ENCODE measurements at regions not wholly inside any gene's neighbourhood (a gene's known extent, or its start where the extent isn't known, plus 50 kb on each side); places are given as distances from the start of the nearest gene placed in this dataset.

DNA sequence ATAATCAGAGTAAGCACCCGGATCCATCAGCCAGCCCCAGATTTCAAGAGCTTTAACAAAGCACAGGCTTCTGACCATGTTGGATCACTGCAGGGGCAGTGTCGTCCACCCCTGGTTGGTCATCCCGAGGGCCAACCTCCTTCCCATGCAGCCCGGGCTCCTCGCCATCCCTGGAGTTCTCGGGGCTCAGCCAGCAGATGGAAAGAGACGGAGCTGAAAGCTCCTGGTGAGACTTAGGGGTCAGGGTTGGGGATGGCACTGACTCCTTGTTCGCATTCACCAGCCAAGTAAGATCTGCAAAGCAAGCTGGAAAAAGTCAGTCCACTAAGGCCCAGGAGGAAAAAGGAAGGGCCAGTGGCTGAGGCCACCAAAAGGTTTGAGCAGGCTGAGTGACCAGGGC is 888.9 kb downstream of the BRD1 start:
- TF ChIP-seq, protein P1, sequence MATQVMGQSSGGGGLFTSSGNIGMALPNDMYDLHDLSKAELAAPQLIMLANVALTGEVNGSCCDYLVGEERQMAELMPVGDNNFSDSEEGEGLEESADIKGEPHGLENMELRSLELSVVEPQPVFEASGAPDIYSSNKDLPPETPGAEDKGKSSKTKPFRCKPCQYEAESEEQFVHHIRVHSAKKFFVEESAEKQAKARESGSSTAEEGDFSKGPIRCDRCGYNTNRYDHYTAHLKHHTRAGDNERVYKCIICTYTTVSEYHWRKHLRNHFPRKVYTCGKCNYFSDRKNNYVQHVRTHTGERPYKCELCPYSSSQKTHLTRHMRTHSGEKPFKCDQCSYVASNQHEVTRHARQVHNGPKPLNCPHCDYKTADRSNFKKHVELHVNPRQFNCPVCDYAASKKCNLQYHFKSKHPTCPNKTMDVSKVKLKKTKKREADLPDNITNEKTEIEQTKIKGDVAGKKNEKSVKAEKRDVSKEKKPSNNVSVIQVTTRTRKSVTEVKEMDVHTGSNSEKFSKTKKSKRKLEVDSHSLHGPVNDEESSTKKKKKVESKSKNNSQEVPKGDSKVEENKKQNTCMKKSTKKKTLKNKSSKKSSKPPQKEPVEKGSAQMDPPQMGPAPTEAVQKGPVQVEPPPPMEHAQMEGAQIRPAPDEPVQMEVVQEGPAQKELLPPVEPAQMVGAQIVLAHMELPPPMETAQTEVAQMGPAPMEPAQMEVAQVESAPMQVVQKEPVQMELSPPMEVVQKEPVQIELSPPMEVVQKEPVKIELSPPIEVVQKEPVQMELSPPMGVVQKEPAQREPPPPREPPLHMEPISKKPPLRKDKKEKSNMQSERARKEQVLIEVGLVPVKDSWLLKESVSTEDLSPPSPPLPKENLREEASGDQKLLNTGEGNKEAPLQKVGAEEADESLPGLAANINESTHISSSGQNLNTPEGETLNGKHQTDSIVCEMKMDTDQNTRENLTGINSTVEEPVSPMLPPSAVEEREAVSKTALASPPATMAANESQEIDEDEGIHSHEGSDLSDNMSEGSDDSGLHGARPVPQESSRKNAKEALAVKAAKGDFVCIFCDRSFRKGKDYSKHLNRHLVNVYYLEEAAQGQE (IDR thresholded peaks at IDR 0.05; ENCODE audit: insufficient read depth in 1 of 2, low read depth in 2 of 2, low read length in 1 of 2) = no peak
- TF ChIP-seq, protein P2, sequence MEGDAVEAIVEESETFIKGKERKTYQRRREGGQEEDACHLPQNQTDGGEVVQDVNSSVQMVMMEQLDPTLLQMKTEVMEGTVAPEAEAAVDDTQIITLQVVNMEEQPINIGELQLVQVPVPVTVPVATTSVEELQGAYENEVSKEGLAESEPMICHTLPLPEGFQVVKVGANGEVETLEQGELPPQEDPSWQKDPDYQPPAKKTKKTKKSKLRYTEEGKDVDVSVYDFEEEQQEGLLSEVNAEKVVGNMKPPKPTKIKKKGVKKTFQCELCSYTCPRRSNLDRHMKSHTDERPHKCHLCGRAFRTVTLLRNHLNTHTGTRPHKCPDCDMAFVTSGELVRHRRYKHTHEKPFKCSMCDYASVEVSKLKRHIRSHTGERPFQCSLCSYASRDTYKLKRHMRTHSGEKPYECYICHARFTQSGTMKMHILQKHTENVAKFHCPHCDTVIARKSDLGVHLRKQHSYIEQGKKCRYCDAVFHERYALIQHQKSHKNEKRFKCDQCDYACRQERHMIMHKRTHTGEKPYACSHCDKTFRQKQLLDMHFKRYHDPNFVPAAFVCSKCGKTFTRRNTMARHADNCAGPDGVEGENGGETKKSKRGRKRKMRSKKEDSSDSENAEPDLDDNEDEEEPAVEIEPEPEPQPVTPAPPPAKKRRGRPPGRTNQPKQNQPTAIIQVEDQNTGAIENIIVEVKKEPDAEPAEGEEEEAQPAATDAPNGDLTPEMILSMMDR (IDR thresholded peaks at IDR 0.05) = no peak
- no peak for TF ChIP-seq TCF7L2 (IDR thresholded peaks at IDR 0.05; ENCODE audit: low read depth, low read length)
- TF ChIP-seq POLR2AphosphoS5 (IDR thresholded peaks at IDR 0.05; ENCODE audit: low read depth, low read length) = no peak
- no peak for TF ChIP-seq SIN3A (IDR thresholded peaks at IDR 0.05; ENCODE audit: borderline replicate concordance, insufficient read depth, low read depth, low read length)

Data from Panc1 (cell line).